ENCODE measurements at regions not wholly inside any gene's neighbourhood (a gene's known extent, or its start where the extent isn't known, plus 50 kb on each side); places are given as distances from the start of the nearest gene placed in this dataset.

- TF ChIP-seq CTCF (IDR thresholded peaks at IDR 0.05) (no peak), POLR2A (IDR thresholded peaks at IDR 0.05) (no peak)
Measured at GRCh38 chr5:92147798-92148197, 764.7 kb upstream of the ARRDC3 start.
